Smooth muscle cell (in vitro differentiated cells): ENCODE measurements at regions not wholly inside any gene's neighbourhood (a gene's known extent, or its start where the extent isn't known, plus 50 kb on each side); places are given as distances from the start of the nearest gene placed in this dataset.

ENCODE experiments used
- DNase-seq: peaks from one replicate; lab custom pipeline; 2025; ENCODE audit not compliant: unreplicated experiment; lab: John Stamatoyannopoulos, UW
- H2AFZ ChIP-seq: fragments of 200-600 bp; sonication (generic); 2 replicates; pipeline ENCODE4 v1.6.0; 2016; ENCODE audit warnings: antibody characterized with exemption, low read depth, mild to moderate bottlenecking
- H3F3A ChIP-seq: fragments of 200-600 bp; sonication (generic); 2 replicates; pipeline ENCODE4 v1.6.0; 2017; ENCODE audit warnings: antibody characterized with exemption, low read depth
- H3K27ac ChIP-seq: fragments of 200-600 bp; sonication (generic); 2 replicates; pipeline ENCODE4 v1.5.1; 2016; ENCODE audit warnings: low read depth, mild to moderate bottlenecking
- H3K27me3 ChIP-seq: fragments of 200-600 bp; sonication (generic); 2 replicates; pipeline ENCODE4 v1.6.1; 2016; ENCODE audit warnings: low read depth, mild to moderate bottlenecking
- H3K36me3 ChIP-seq: fragments of 200-600 bp; sonication (generic); 2 replicates; pipeline ENCODE4 v1.5.1; 2016; ENCODE audit warnings: low read depth
- H3K4me1 ChIP-seq: fragments of 200-600 bp; sonication (generic); 2 replicates; pipeline ENCODE4 v1.5.1; 2016; ENCODE audit warnings: low read depth
- H3K4me2 ChIP-seq: fragments of 200-600 bp; sonication (generic); 2 replicates; pipeline ENCODE4 v1.6.0; 2016; ENCODE audit warnings: mild to moderate bottlenecking
- H3K4me3 ChIP-seq: fragments of 200-600 bp; sonication (generic); 2 replicates; pipeline ENCODE4 v1.5.1; 2016; ENCODE audit warnings: mild to moderate bottlenecking
- H3K79me2 ChIP-seq: fragments of 200-600 bp; sonication (generic); 2 replicates; pipeline ENCODE4 v1.6.0; 2016; ENCODE audit warnings: low read depth, mild to moderate bottlenecking
- H3K9ac ChIP-seq: fragments of 200-600 bp; sonication (generic); 2 replicates; pipeline ENCODE4 v1.6.0; 2016; ENCODE audit warnings: low read depth
- H3K9me3 ChIP-seq: fragments of 200-600 bp; sonication (generic); replicated peaks from 2 replicates; pipeline ENCODE4 v1.5.1; 2016; ENCODE audit warnings: low read depth
- H4K20me1 ChIP-seq: fragments of 200-600 bp; sonication (generic); 2 replicates; pipeline ENCODE4 v1.6.0; 2016; ENCODE audit warnings: low read depth
- WGBS: methylation state at CpG from one replicate; pipeline ENCODE4 v1.1.7; 2016; ENCODE audit warnings: low lambda C conversion rate; 5-methylcytosine and 5-hydroxymethylcytosine counted together
- TF ChIP-seq, protein P1 (sequence below): fragments of 200-600 bp; sonication (generic); IDR thresholded peaks from 2 replicates; pipeline ENCODE4 v1.5.1; 2017; ENCODE audit warnings: borderline replicate concordance, mild to moderate bottlenecking, antibody characterized with exemption; ENCODE audit not compliant: insufficient read depth, poor library complexity, severe bottlenecking

DNA sequence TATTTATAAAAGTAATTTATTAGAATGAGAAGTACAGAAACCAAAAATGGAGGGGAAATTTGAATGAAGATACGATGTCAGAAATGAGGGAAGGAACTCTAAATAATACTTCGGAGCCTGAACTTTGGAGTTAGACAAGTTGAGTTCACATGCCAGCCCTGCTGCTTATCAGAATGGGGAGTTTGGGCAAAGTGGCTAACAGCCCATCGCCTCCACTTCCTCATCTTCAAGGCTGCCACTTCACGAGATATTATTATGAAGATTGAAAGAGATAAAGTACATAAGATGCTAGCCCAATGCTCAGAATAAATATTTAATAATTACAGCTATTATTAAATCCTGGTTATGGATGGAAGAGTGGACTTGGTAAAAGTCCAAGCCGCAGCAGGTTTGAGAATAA, 56.2 kb upstream of the ABCA1 start:
- 94% methylated on average over 5 of the region's 5 CpGs for WGBS

DNA sequence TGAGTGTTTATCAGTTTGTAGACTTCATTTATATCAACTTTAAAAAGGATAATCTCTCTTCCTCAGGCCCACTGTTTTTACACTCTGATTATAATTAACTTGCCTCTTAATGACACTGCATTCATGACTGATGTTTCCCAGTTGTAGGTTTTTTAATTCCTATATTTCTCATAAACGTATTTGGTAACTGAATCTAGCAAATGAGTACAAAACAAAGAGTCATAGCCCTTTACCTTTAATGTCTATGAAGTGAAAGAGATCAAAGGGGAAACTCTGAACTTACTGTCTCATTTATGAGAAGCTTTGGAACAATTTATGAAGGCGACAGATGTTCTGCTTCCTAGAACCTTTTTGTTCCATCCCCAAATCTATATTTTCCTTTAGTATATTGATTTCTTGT, 56.6 kb upstream of the ABCA1 start:
- Histone ChIP-seq H3K9ac (no peak overlapping the region), H3K36me3 (no peaks in the 10 kb centered on the region), H3K27ac (no peak overlapping the region), H4K20me1 (no peaks in the 10 kb centered on the region), H3K9me3 (no peaks in the 10 kb centered on the region), H3K4me1 (peaks cover 8% of the 10 kb centered on the region), H3K4me3 (no peak overlapping the region), H2AFZ (peak overlapping the region; percentile 25), H3F3A (no peaks in the 10 kb centered on the region), H3K27me3 (no peaks in the 10 kb centered on the region), H3K79me2 (no peaks in the 10 kb centered on the region), H3K4me2 (no peak overlapping the region)
- TF ChIP-seq, protein P1, sequence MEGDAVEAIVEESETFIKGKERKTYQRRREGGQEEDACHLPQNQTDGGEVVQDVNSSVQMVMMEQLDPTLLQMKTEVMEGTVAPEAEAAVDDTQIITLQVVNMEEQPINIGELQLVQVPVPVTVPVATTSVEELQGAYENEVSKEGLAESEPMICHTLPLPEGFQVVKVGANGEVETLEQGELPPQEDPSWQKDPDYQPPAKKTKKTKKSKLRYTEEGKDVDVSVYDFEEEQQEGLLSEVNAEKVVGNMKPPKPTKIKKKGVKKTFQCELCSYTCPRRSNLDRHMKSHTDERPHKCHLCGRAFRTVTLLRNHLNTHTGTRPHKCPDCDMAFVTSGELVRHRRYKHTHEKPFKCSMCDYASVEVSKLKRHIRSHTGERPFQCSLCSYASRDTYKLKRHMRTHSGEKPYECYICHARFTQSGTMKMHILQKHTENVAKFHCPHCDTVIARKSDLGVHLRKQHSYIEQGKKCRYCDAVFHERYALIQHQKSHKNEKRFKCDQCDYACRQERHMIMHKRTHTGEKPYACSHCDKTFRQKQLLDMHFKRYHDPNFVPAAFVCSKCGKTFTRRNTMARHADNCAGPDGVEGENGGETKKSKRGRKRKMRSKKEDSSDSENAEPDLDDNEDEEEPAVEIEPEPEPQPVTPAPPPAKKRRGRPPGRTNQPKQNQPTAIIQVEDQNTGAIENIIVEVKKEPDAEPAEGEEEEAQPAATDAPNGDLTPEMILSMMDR: no peak
- no peak for DNase-seq
- 84% methylated on average over 2 of the region's 2 CpGs for WGBS

More for the DNA sequence above, 56.2 kb upstream of the ABCA1 start:
- Histone ChIP-seq H2AFZ (no peak overlapping the region), H3K9me3 (no peaks in the 10 kb centered on the region), H3K79me2 (no peaks in the 10 kb centered on the region), H3K4me3 (no peak overlapping the region), H3K36me3 (no peaks in the 10 kb centered on the region), H3K27me3 (no peaks in the 10 kb centered on the region), H3K4me1 (peaks cover 8% of the 10 kb centered on the region), H3F3A (no peaks in the 10 kb centered on the region), H3K4me2 (no peak overlapping the region), H4K20me1 (no peaks in the 10 kb centered on the region), H3K9ac (no peak overlapping the region), H3K27ac (no peak overlapping the region)
- TF ChIP-seq, protein P1: no peak
- DNase-seq: no peak

DNA sequence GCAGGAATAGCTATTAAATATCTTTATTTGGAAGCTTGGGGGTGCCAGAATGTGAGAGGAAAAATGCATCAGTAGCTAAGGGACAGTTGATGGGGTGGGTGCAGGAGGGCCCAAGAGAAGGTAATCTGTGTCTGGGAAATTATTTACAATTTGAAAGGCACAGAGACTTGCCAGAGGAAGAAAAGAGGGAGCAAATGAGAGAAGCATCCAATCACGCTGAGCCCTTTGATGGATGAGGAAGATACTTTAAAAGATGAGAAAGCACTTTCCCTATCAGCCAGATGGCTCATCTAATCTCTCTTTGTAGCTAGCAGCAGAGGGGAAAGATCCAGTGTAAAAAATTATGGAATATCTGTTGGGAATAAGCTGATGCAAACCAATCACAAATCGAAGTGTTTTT, 57.0 kb upstream of the ABCA1 start:
- Histone ChIP-seq H2AFZ (peak overlapping the region; percentile 25), H3F3A (no peaks in the 10 kb centered on the region), H3K4me1 (peaks cover 8% of the 10 kb centered on the region), H3K36me3 (no peaks in the 10 kb centered on the region), H3K4me3 (no peak overlapping the region), H3K27me3 (no peaks in the 10 kb centered on the region), H3K27ac (no peak overlapping the region), H3K4me2 (no peak overlapping the region), H3K9ac (no peak overlapping the region), H3K79me2 (no peaks in the 10 kb centered on the region), H4K20me1 (no peaks in the 10 kb centered on the region), H3K9me3 (no peaks in the 10 kb centered on the region)
- no peak for DNase-seq
- WGBS: 51% methylated on average over 2 of the region's 2 CpGs
- TF ChIP-seq, protein P1: no peak

DNA sequence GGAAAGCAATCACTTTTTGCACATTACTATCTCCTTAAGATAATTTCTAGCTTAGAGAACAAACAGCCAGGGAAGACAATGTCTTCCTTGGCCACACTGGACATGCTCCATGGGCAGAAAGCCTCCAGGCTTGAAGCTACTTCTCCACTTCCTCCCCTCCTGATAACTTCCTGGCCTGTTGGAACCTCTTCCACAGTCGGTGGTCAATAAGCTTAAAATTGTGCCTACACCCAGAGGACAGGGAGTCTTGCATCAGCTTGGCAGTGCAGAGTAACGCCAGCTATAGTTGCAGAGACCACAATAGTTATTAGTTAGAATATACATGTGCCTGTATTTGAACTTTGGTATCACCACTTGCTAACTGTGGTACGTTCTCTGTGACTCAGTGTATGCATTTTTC, 58.1 kb upstream of the ABCA1 start:
- WGBS: 80% methylated on average over 3 of the region's 3 CpGs

More for the DNA sequence above, 58.1 kb upstream of the ABCA1 start:
- peaks cover 7% of the 10 kb centered on the region for H3F3A ChIP-seq
- H3K27me3 ChIP-seq: no peaks in the 10 kb centered on the region
- no peak for DNase-seq
- no peak overlapping the region for H3K4me3 ChIP-seq
- H3K4me2 ChIP-seq: no peak overlapping the region
- H3K79me2 ChIP-seq: no peaks in the 10 kb centered on the region
- peaks cover 14% of the 10 kb centered on the region for H3K4me1 ChIP-seq
- H4K20me1 ChIP-seq: no peaks in the 10 kb centered on the region
- H3K36me3 ChIP-seq: no peaks in the 10 kb centered on the region
- TF ChIP-seq, protein P1: no peak
- H3K27ac ChIP-seq: no peak overlapping the region
- no peak overlapping the region for H3K9ac ChIP-seq
- H2AFZ ChIP-seq: no peak overlapping the region
- H3K9me3 ChIP-seq: no peaks in the 10 kb centered on the region
